Breast epithelium (tissue), 4 donors: ENCODE measurements at regions not wholly inside any gene's neighbourhood (a gene's known extent, or its start where the extent isn't known, plus 50 kb on each side); places are given as distances from the start of the nearest gene placed in this dataset.

Source experiments
- DNase-seq, 2 donors: peaks; one replicate each; pipeline ENCODE4 v3.0.0-alpha.2; 2019; ENCODE audit warnings: low spot score in 2 of 2
- H3K27ac ChIP-seq, 2 donors: fragments of 200-600 bp; sonication (generic) in 1 of 2; one replicate each; pipeline ENCODE4 v1.5.1; 2016 to 2019; ENCODE audit warnings: mild to moderate bottlenecking in 1 of 2
- H3K27me3 ChIP-seq, 2 donors: fragments of 200-600 bp; sonication (generic) in 1 of 2; one replicate each; pipeline versions ENCODE4 v1.5.1 to v1.6.0; 2017 to 2019; ENCODE audit warnings: control low read depth in 1 of 2, mild to moderate bottlenecking in 1 of 2
- H3K36me3 ChIP-seq: fragments of 200-600 bp; one replicate; pipeline ENCODE4 v1.5.1; 2019
- H3K4me1 ChIP-seq, 2 donors: fragments of 200-600 bp; sonication (generic); one replicate each; pipeline ENCODE4 v1.5.1; 2016 to 2019; ENCODE audit warnings: control low read depth in 1 of 2
- H3K4me3 ChIP-seq, 3 donors: fragments of 200-600 bp; sonication (generic); 1 replicate in 2 of 3; 2 replicates in 1 of 3; pipeline ENCODE4 v1.5.1; 2016 to 2019; ENCODE audit warnings: mild to moderate bottlenecking in 3 of 3, moderate library complexity in 2 of 3
- H3K9me3 ChIP-seq, 2 donors: fragments of 200-600 bp; sonication (generic) in 1 of 2; one replicate each; pipeline ENCODE4 v1.5.1; 2016 to 2019; ENCODE audit warnings: control low read depth in 1 of 2
- CTCF ChIP-seq, 3 donors: fragments of 450-650 bp; IDR thresholded peaks; one replicate each; pipeline ENCODE4 v1.5.1; 2016 to 2017; ENCODE audit warnings: antibody characterized with exemption in 3 of 3, mild to moderate bottlenecking in 3 of 3, moderate library complexity in 3 of 3
- POLR2A ChIP-seq: fragments of 450-650 bp; IDR thresholded peaks from one replicate; pipeline ENCODE4 v1.6.1; 2016; ENCODE audit warnings: antibody characterized with exemption, mild to moderate bottlenecking, moderate library complexity
- POLR2AphosphoS5 ChIP-seq, 3 donors: sonication (generic); formaldehyde crosslinking; IDR thresholded peaks; one replicate each; pipeline ENCODE4 v1.6.1; 2017; ENCODE audit warnings: antibody characterized with exemption in 3 of 3
- intact Hi-C: fragments of 100-400 bp; cut with DNase I; formaldehyde crosslinking; loops from one replicate; pipeline ENCODE4 v1.15.1; 2023; ENCODE audit warnings: low total_unique reads

GRCh38 chr1:65505547-65506300 is 85.3 kb downstream of the LEPR start:
- Histone ChIP-seq H3K36me3 (no peaks in the 10 kb centered on the region), H3K9me3 (no peaks in the 10 kb centered on the region), H3K27ac (peak overlapping the region in 1 of 2 donors; percentile 2), H3K27me3 (no peaks in the 10 kb centered on the region), H3K4me1 (no peaks in the 10 kb centered on the region), H3K4me3 (no peak overlapping the region)
- no peak for TF ChIP-seq CTCF (IDR thresholded peaks at IDR 0.05)
- TF ChIP-seq POLR2AphosphoS5 (IDR thresholded peaks at IDR 0.05), result no peak
- no peak for TF ChIP-seq POLR2A
- intact Hi-C loops, result no loop called here
- no peak for DNase-seq

- no peak overlapping the region for H3K27ac ChIP-seq
- no peaks in the 10 kb centered on the region for H3K36me3 ChIP-seq
- H3K27me3 ChIP-seq, result no peaks in the 10 kb centered on the region
- no peak overlapping the region for H3K4me3 ChIP-seq
- TF ChIP-seq POLR2AphosphoS5 (IDR thresholded peaks at IDR 0.05) (no peak), POLR2A (no peak), CTCF (IDR thresholded peaks at IDR 0.05) (no peak)
- intact Hi-C loops, result no loop called here
- H3K4me1 ChIP-seq, result no peaks in the 10 kb centered on the region
- no peak for DNase-seq
- no peaks in the 10 kb centered on the region for H3K9me3 ChIP-seq
These were observed 87.6 kb downstream of the LEPR start for GRCh38 chr1:65508051-65508450.

GRCh38 chr1:65509912-65510680 is 89.6 kb downstream of the LEPR start:
- H3K27me3 ChIP-seq, result no peaks in the 10 kb centered on the region
- H3K36me3 ChIP-seq, result no peaks in the 10 kb centered on the region
- DNase-seq, result no peak
- intact Hi-C loops, result no loop called here
- H3K4me3 ChIP-seq, result no peak overlapping the region
- H3K9me3 ChIP-seq, result no peaks in the 10 kb centered on the region
- no peak overlapping the region for H3K27ac ChIP-seq
- no peaks in the 10 kb centered on the region for H3K4me1 ChIP-seq
- TF ChIP-seq CTCF (IDR thresholded peaks at IDR 0.05) (no peak), POLR2A (no peak), POLR2AphosphoS5 (IDR thresholded peaks at IDR 0.05) (no peak)

GRCh38 chr1:65510961-65511360 is 90.5 kb downstream of the LEPR start:
- intact Hi-C loops, result no loop called here
- Histone ChIP-seq H3K27ac (no peak overlapping the region), H3K36me3 (no peaks in the 10 kb centered on the region), H3K9me3 (no peaks in the 10 kb centered on the region), H3K4me3 (no peak overlapping the region), H3K4me1 (no peaks in the 10 kb centered on the region), H3K27me3 (no peaks in the 10 kb centered on the region)
- TF ChIP-seq CTCF (IDR thresholded peaks at IDR 0.05) (no peak), POLR2A (no peak), POLR2AphosphoS5 (IDR thresholded peaks at IDR 0.05) (no peak)
- DNase-seq, result no peak

GRCh38 chr1:65512383-65512782 is 91.9 kb downstream of the LEPR start:
- no peak for TF ChIP-seq CTCF (IDR thresholded peaks at IDR 0.05)
- no peak for TF ChIP-seq POLR2A
- no peak for TF ChIP-seq POLR2AphosphoS5 (IDR thresholded peaks at IDR 0.05)
- H3K4me1 ChIP-seq, result no peaks in the 10 kb centered on the region
- H3K9me3 ChIP-seq, result no peaks in the 10 kb centered on the region
- H3K4me3 ChIP-seq, result no peak overlapping the region
- intact Hi-C loops, result no loop called here
- H3K36me3 ChIP-seq, result no peaks in the 10 kb centered on the region
- no peak overlapping the region for H3K27ac ChIP-seq
- no peaks in the 10 kb centered on the region for H3K27me3 ChIP-seq
- DNase-seq, result no peak
